Right lobe of liver (tissue), 4 donors: ENCODE measurements at regions not wholly inside any gene's neighbourhood (a gene's known extent, or its start where the extent isn't known, plus 50 kb on each side); places are given as distances from the start of the nearest gene placed in this dataset.

ENCODE experiments used
- CTCF ChIP-seq, 4 donors: fragments of 200-600 bp in 3 of 4; fragments of 450-650 bp in 1 of 4; IDR thresholded peaks; one replicate each; pipeline versions ENCODE4 v1.5.1 to v1.8.0; 2016 to 2022; ENCODE audit warnings: antibody characterized with exemption in 4 of 4, mild to moderate bottlenecking in 2 of 4
- POLR2A ChIP-seq: fragments of 450-650 bp; IDR thresholded peaks from one replicate; pipeline ENCODE4 v1.6.1; 2017; ENCODE audit warnings: antibody characterized with exemption, mild to moderate bottlenecking
- donor health status: DM: no; HTN: no; CAD: no.
- donor health status: DM: no; HTN: no; CAD: no.
- donor health status: DM: no; HTN: yes; CAD: no.

- no peak for TF ChIP-seq CTCF (IDR thresholded peaks at IDR 0.05)
- no peak for TF ChIP-seq POLR2A
Observed at GRCh38 chr5:2574155-2574554, 177.3 kb downstream of the IRX2 start.
